HG03439 (cell line): ENCODE measurements at regions not wholly inside any gene's neighbourhood (a gene's known extent, or its start where the extent isn't known, plus 50 kb on each side); places are given as distances from the start of the nearest gene placed in this dataset.
"Not testable (repeated sequence)": the region's sequence is repeated elsewhere in the genome, so short reads cannot be mapped to it uniquely, and the experiment has no call there.

Experiments
- ATAC-seq: cut with Tn5 transposase; IDR thresholded peaks from one replicate; pipeline ENCODE4 v1.9.1; 2021; ENCODE audit warnings: mild to moderate bottlenecking, moderate library complexity; ENCODE audit not compliant: unreplicated experiment

DNA sequence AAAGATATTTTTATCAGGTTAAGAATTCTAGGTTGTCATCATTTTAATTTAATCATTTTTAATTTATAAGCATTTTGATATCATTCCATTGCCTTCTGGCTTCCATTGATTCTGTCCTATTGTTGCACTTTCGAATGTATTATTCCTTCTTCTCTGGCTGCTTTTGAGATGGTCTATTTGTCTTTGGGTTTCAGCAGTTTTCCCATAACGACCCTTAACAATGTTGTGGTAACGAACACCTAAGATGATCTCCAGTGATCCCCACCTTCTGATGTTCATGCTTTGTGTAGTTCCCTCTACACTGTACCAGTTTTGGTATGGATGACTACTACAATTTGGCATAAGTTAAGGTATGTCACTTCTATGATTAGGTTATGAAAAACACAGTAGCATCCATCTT lies 59.9 kb downstream of the MINAR1 start:
- no peak for ATAC-seq

DNA sequence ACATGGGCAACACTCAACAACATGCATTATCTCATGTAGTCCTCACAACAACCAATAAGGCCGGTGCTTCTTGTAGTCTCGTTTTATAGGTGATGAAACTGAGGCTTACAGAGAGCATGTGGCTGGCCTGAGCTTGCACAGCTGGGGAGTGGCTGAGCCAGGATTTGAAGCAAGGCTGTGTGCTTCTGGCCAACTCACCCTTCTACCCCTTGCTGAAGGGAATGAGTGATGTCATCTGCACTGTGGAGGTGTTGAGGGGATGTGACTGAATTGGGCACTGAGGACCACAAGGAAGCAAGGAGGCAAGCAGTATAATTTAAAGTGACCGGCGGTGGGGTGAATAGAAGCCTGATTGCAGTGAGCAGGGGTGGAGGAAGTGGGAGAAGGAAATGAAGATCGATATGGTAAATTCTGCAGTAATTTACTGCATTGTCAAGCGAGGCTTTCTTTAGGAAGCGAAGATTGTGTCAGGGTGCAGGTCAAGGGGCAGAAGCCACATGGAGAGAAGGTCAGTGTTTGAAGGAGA lies 62.3 kb downstream of the MINAR1 start:
- no peak for ATAC-seq

DNA sequence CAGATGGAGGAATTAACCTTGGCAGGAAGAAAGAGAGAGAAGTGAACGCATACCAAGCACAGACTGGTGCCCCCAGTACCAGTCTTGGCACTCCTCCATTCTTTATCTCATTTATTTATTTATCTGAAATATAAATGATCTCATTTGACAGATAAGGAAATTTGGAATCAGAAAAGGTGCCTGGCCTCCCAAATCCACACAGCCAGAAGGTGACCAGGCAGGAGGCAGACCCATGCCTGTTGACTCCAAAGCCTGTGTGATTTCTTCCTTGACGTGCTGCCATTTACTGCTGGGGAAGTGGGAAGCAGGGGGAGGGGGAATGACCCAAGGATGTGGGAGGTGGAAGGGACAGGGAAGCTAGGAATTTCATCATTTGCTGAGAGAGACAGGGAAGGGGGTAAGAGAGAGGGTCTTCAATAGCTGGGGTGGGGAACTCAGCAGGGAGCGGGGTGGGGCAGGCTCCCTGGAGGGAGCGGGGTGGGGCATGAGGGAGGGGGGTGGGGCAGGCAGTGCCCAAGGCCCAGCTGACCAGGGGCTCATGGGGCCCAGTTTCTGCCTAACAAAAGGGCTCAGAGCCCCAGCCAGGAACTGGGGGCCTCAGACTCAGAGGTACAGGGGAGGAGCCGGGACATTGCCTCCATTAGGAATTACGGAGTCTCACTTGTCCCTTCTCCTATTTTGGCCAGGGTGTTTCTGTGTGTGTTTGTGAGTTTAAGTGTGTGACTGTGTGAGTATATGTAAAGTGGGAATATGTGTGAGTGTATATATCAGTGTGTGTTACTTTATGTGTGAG lies 63.0 kb downstream of the MINAR1 start:
- no peak for ATAC-seq

DNA sequence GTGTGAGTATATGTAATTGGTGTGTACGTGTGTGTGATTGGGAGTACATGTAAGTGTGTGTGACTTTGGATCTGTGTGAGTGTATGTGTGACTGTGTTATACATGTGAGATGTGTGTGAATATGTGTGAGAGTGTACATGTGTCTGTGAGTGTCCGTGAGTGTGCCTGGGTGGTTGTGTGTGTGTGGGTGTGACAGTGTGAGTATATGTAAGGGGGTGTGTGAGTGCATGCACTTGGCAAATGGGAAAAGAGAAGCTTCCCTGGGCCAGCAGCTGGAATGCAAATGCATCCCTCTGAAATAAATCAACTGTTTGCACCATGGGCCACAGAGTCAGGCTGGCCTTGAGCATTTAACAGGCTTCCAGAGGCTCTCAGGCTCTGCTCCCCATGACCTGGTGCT lies 63.6 kb downstream of the MINAR1 start:
- no peak for ATAC-seq

DNA sequence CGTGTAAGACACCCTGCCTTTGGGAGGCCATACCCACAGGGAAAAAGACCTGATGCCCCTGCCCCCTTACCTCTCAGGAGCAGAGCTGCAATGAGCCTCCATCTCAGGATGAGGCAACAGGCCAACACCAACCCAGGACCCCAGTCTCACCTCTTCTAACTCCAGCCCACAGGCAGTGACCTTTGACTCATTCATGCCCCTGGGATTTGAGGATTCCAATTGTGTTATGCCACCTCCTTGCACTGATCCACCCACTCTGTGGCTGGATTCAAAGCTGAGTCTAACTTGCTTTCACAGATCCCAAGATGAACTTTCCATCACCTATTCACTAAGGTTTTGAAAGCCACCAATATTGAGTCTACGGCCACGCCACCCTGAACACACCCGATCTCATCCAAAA lies 64.7 kb downstream of the MINAR1 start:
- no peak for ATAC-seq

DNA sequence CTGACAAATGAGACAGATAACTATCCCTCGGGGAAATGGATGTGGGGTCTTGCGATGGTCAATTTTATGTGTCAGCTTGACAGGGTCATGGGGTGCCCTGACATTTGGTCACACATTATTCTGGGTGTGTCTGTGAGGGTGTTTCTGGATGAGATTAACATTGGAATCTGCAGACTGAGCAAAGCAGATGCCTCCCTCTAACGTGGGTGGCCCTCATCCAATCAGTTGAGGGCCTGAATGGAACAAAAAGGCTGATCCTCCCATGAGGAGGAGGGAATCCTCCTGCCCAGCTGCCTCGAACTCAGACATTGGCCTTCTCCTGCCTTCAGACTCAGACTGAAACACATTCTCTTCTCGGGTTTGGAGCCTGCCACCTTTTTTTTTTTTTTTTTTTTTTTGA lies 69.0 kb downstream of the MINAR1 start:
- ATAC-seq, result no peak

GRCh38 chr15:79505956-79506355 lies 73.8 kb downstream of the MINAR1 start:
- ATAC-seq, result no peak

- not testable (repeated sequence) for ATAC-seq
These were observed 80.7 kb downstream of the MINAR1 start for GRCh38 chr15:79512844-79513243.

- no peak for ATAC-seq
These were observed 81.3 kb downstream of the MINAR1 start for GRCh38 chr15:79513417-79513816.

- ATAC-seq, result no peak
These were observed 81.8 kb downstream of the MINAR1 start for GRCh38 chr15:79513940-79514339.

DNA sequence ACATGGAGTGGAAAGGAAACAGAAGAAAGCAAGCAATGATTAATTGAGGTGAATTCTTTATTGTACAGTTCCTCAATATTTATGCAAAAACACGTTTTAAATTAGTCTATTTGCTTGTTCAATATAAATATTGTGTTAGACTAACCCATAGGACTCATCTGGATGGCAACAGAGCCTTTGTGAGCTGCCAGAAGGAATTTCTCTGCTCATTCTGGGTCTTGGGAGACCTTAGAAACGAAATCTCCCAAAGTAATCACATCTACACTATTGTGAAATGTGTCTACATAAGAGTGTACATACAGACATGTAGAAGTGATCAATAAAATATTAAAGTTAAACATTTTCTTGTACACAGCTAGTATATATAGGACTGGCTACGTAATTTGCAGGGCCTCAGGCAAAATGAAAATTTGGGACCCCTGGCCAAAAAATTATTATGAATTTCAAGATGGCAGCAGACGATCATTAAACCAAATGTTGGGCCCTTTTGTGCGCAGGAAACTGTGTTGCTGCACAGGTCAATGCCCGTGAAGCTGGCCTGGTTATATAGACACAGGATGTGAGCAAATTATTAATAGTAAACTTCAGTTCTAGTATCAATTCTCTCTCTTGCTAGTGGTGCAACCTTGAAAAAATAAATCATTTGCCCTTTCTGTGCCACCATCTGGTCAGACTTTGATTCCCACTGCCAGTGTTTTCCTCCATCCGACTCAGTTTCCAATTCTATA lies 83.3 kb downstream of the MINAR1 start:
- ATAC-seq, result no peak

GRCh38 chr15:79516155-79516554 lies 84.0 kb downstream of the MINAR1 start:
- ATAC-seq, result no peak

- ATAC-seq, result no peak
These were observed 84.5 kb downstream of the MINAR1 start for GRCh38 chr15:79516646-79517045.

DNA sequence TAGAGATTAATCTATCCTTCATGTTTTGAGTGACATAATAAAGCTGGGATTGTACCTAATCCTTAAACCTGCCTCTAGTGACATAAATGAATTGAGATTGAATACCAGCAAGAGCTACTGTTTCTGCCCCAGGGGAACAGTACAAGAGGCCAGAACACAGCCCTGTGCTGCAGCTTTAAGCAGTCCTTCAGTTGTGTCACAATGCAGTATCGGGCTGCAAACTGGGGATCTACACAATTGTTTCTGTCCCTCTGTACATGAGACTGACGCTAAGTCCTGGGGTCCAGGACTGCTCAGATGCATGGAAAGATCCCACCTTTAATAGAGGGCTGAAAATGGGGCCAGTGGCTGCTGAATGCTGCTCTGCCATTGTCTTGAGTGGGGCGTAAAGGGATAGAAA lies 87.5 kb downstream of the MINAR1 start:
- ATAC-seq, result no peak

GRCh38 chr15:79520654-79521053 lies 88.5 kb downstream of the MINAR1 start:
- ATAC-seq, result no peak

DNA sequence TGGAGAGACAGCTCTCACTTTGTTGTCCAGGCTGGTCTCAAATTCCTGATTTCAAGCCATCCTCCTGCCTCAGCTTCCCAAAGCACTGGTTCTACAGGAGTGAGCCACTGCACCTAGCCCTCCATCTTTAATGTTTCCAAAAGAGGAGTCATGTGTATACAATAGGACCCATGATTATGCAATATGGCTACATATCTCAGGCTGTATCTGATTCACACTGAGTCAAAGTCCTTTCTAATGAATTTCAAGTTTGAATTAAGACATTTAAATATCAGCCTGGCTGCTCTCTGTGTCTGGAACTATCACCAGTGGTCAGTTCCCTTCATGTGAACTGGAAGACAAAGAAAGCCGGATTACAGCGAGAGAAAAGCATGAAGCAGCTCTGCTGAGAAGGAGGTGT lies 90.5 kb downstream of the MINAR1 start:
- ATAC-seq, result no peak

- no peak for ATAC-seq
These were observed 91.1 kb downstream of the MINAR1 start for GRCh38 chr15:79523266-79523665.

DNA sequence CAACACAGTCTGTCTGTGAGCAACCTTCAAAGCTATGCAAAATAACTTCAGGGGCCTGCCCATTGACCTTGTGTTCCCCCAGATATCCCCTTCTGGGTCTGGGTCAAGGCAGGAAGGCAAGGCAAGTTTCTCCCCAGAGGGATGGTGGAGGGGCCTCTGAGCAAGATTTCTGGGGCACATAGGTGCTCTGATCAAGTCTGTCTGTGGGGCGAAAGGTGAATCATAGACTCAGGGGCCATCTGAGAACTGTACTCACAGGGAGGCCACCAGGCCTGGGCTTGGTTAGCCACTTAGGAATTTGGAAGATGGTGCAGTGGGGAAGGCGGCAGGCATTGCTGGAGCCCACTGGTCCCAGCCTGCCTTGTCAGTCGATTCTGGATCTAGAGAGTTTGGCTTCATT lies 92.4 kb downstream of the MINAR1 start:
- ATAC-seq, result no peak

DNA sequence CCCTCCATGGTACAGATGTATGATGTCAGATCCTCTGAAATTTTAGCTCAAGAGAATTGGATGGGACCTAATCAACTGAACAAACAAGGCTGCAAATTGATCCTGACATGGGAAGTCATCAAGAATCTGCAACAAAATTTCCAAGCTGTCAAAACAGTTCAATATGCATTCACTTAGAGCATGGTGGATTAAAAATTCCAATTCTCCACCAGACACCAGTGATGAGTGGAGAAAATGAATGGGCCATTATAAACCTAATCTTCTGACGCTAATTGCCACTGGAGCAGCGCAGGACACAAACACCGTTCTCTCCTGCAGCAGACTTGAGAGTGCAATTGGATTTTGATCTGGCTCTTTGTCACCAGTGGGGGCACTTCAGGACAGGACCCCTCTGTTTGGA lies 94.2 kb downstream of the MINAR1 start:
- no peak for ATAC-seq

DNA sequence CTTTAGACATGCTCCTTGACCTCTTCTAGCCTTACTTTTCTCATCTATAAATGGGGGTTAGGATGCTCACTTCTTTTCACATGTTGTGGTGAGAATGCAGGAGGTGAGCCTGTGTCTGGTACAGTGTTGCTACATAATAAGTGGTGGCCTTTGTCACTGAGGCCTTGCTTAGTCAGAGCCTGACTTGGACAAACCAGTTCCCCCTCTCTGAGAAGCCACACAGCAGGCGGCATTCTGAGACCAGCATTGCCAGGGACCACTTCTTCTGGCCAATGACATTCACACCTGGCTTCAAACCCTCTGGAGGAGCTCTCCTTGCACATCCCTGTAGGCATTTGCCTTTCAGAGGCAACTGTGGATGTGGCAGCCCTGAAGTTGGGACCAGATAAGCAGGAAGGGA lies 95.7 kb downstream of the MINAR1 start:
- no peak for ATAC-seq

GRCh38 chr15:79529157-79529785 lies 97.1 kb downstream of the MINAR1 start:
- ATAC-seq, result no peak

- no peak for ATAC-seq
These were observed 103.4 kb downstream of the MINAR1 start for GRCh38 chr15:79535536-79535935.
